Neural cell (in vitro differentiated cells): ENCODE measurements at regions not wholly inside any gene's neighbourhood (a gene's known extent, or its start where the extent isn't known, plus 50 kb on each side); places are given as distances from the start of the nearest gene placed in this dataset.

Source experiments
- H2AFZ ChIP-seq: fragments of 200-600, 300-800 bp; sonication (generic), shearing (Covaris generic); 2 replicates; pipeline ENCODE4 v1.6.0; 2014; ENCODE audit warnings: low read depth, mild to moderate bottlenecking, antibody characterized with exemption, low read length, moderate library complexity
- H3F3A ChIP-seq: fragments of 200-600 bp; shearing (Covaris generic); 2 replicates; pipeline ENCODE4 v1.6.1; 2016; ENCODE audit warnings: mild to moderate bottlenecking, moderate library complexity, mixed read lengths, antibody characterized with exemption, low read length; ENCODE audit not compliant: insufficient read depth, poor library complexity, severe bottlenecking
- H3K27ac ChIP-seq: fragments of 200-600, 300-800 bp; sonication (generic), shearing (Covaris generic); 2 replicates; pipeline ENCODE4 v1.5.1; 2014; ENCODE audit warnings: mild to moderate bottlenecking, low read length, moderate library complexity
- H3K27me3 ChIP-seq: fragments of 300-800, 200-600 bp; sonication (generic), shearing (Covaris generic); 2 replicates; pipeline ENCODE4 v1.6.0; 2014; ENCODE audit warnings: mild to moderate bottlenecking, low read depth, low read length, moderate library complexity; ENCODE audit not compliant: insufficient read depth
- H3K36me3 ChIP-seq: fragments of 300-800, 200-600 bp; sonication (generic), shearing (Covaris generic); 2 replicates; pipeline ENCODE4 v1.5.1; 2014; ENCODE audit warnings: mild to moderate bottlenecking, antibody characterized with exemption, low read length, moderate library complexity; ENCODE audit not compliant: insufficient read depth
- H3K4me2 ChIP-seq: fragments of 300-800, 200-600 bp; sonication (generic), shearing (Covaris generic); 2 replicates; pipeline ENCODE4 v1.6.0; 2014; ENCODE audit warnings: mild to moderate bottlenecking, low read length
- H3K4me3 ChIP-seq: fragments of 300-800, 200-600 bp; sonication (generic), shearing (Covaris generic); 2 replicates; pipeline ENCODE4 v1.5.1; 2014; ENCODE audit warnings: mild to moderate bottlenecking, low read length, moderate library complexity
- H3K79me2 ChIP-seq: fragments of 200-600 bp; shearing (Covaris generic); replicated peaks from 2 replicates; pipeline ENCODE4 v1.6.0; 2014; ENCODE audit warnings: mild to moderate bottlenecking, low read length, moderate library complexity; ENCODE audit not compliant: insufficient read depth
- H3K9ac ChIP-seq: fragments of 300-800, 200-600 bp; sonication (generic), shearing (Covaris generic); 2 replicates; pipeline ENCODE4 v1.6.1; 2016; ENCODE audit warnings: mild to moderate bottlenecking, low read length, mixed read lengths
- H3K9me2 ChIP-seq: fragments of 200-600 bp; shearing (Covaris generic); 2 replicates; pipeline ENCODE4 v1.6.1; 2016; ENCODE audit warnings: mild to moderate bottlenecking, low read length, mixed read lengths; ENCODE audit not compliant: insufficient read depth
- H3K9me3 ChIP-seq: fragments of 200-600, 300-800 bp; sonication (generic), shearing (Covaris generic); 2 replicates; pipeline ENCODE4 v1.6.1; 2016; ENCODE audit warnings: mild to moderate bottlenecking, mixed run types, low read length, moderate library complexity, mixed read lengths
- H4K20me1 ChIP-seq: fragments of 200-600 bp; shearing (Covaris generic); 2 replicates; pipeline ENCODE4 v1.6.1; 2016; ENCODE audit warnings: mild to moderate bottlenecking, mixed run types; ENCODE audit not compliant: insufficient read depth
- EP300 ChIP-seq: fragments of 450-650 bp; conservative IDR thresholded peaks from 2 replicates; pipeline ENCODE4 v1.6.1; 2014; ENCODE audit warnings: antibody characterized with exemption, mild to moderate bottlenecking, moderate library complexity; ENCODE audit not compliant: poor library complexity, severe bottlenecking
- EZH2 ChIP-seq: fragments of 200-600, 300-800 bp; shearing (Covaris generic), sonication (generic); IDR thresholded peaks from 2 replicates; pipeline ENCODE4 v1.6.1; 2014; ENCODE audit warnings: antibody characterized with exemption, low read length, borderline replicate concordance, mild to moderate bottlenecking; ENCODE audit not compliant: insufficient read depth, poor library complexity, severe bottlenecking
- MXI1 ChIP-seq: fragments of 450-650 bp; conservative IDR thresholded peaks from 2 replicates; pipeline ENCODE4 v1.6.1; 2014; ENCODE audit warnings: antibody characterized with exemption, mild to moderate bottlenecking; ENCODE audit not compliant: poor library complexity, severe bottlenecking
- POLR2AphosphoS5 ChIP-seq: IDR thresholded peaks from 2 replicates; pipeline ENCODE4 v1.6.1; 2012
- RAD21 ChIP-seq: fragments of 450-650 bp; conservative IDR thresholded peaks from 2 replicates; pipeline ENCODE4 v1.6.1; 2014; ENCODE audit warnings: antibody characterized with exemption, mild to moderate bottlenecking, moderate library complexity
- SMC3 ChIP-seq: fragments of 450-650 bp; conservative IDR thresholded peaks from 2 replicates; pipeline ENCODE4 v1.6.1; 2014; ENCODE audit warnings: antibody characterized with exemption, mild to moderate bottlenecking, moderate library complexity; ENCODE audit not compliant: poor library complexity
- TAF1 ChIP-seq: IDR thresholded peaks from 2 replicates; pipeline ENCODE4 v1.6.1; 2012; ENCODE audit warnings: low read depth
- TF ChIP-seq, protein P1 (sequence below): IDR thresholded peaks from 2 replicates; pipeline ENCODE4 v1.6.1; 2012; ENCODE audit warnings: borderline replicate concordance
- TF ChIP-seq, protein P2 (sequence below): fragments of 450-650 bp; IDR thresholded peaks from 2 replicates; pipeline ENCODE4 v1.5.1; 2014; ENCODE audit warnings: antibody characterized with exemption, mild to moderate bottlenecking, moderate library complexity; ENCODE audit not compliant: poor library complexity, severe bottlenecking

DNA sequence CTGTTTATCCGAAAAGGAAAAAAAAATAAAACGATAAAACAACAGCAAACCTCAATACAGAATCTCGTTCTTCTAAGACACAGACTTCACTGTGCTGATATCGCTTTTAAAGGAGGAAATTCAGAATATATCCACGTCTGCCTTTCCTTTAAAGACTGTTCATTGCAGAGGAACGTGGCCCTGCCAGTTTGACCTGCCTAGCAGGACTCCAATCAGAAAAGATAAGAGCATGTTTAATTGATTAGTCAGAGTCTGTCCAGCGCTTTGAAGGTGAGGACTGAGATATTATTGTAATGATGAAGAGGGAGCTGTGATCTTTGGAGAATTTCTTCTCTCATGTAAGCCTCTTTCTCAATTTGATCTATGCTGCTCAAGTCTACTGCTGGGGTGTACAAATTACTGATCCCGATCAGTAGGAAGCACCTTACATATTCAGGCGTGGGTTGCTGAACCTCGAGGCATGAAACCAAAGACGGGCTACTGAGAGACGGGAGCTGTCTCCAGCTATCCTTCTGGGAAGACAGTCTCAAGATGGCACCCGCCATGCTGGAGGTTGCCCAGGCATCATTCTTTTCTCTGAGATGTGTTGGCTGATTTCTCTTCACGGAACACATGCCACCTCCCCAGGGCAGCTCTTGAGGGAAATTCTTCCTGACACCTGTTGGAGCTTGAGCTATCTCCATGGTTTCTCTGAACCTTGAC, 146.1 kb downstream of the SHOX start:
- TF ChIP-seq, protein P1, sequence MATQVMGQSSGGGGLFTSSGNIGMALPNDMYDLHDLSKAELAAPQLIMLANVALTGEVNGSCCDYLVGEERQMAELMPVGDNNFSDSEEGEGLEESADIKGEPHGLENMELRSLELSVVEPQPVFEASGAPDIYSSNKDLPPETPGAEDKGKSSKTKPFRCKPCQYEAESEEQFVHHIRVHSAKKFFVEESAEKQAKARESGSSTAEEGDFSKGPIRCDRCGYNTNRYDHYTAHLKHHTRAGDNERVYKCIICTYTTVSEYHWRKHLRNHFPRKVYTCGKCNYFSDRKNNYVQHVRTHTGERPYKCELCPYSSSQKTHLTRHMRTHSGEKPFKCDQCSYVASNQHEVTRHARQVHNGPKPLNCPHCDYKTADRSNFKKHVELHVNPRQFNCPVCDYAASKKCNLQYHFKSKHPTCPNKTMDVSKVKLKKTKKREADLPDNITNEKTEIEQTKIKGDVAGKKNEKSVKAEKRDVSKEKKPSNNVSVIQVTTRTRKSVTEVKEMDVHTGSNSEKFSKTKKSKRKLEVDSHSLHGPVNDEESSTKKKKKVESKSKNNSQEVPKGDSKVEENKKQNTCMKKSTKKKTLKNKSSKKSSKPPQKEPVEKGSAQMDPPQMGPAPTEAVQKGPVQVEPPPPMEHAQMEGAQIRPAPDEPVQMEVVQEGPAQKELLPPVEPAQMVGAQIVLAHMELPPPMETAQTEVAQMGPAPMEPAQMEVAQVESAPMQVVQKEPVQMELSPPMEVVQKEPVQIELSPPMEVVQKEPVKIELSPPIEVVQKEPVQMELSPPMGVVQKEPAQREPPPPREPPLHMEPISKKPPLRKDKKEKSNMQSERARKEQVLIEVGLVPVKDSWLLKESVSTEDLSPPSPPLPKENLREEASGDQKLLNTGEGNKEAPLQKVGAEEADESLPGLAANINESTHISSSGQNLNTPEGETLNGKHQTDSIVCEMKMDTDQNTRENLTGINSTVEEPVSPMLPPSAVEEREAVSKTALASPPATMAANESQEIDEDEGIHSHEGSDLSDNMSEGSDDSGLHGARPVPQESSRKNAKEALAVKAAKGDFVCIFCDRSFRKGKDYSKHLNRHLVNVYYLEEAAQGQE: no peak
- TF ChIP-seq SMC3 (no peak), MXI1 (no peak), EZH2 (no peak), TAF1 (no peak), POLR2AphosphoS5 (no peak), EP300 (no peak), RAD21 (no peak)
- TF ChIP-seq, protein P2, sequence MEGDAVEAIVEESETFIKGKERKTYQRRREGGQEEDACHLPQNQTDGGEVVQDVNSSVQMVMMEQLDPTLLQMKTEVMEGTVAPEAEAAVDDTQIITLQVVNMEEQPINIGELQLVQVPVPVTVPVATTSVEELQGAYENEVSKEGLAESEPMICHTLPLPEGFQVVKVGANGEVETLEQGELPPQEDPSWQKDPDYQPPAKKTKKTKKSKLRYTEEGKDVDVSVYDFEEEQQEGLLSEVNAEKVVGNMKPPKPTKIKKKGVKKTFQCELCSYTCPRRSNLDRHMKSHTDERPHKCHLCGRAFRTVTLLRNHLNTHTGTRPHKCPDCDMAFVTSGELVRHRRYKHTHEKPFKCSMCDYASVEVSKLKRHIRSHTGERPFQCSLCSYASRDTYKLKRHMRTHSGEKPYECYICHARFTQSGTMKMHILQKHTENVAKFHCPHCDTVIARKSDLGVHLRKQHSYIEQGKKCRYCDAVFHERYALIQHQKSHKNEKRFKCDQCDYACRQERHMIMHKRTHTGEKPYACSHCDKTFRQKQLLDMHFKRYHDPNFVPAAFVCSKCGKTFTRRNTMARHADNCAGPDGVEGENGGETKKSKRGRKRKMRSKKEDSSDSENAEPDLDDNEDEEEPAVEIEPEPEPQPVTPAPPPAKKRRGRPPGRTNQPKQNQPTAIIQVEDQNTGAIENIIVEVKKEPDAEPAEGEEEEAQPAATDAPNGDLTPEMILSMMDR: no peak
- Histone ChIP-seq H3K27ac (no peak overlapping the region), H3K79me2 (no peaks in the 10 kb centered on the region), H3K27me3 (no peaks in the 10 kb centered on the region), H3K4me2 (no peak overlapping the region), H3K9ac (no peak overlapping the region), H3F3A (no peaks in the 10 kb centered on the region), H3K9me2 (no peaks in the 10 kb centered on the region), H3K9me3 (no peaks in the 10 kb centered on the region), H4K20me1 (no peaks in the 10 kb centered on the region), H3K4me3 (no peak overlapping the region), H3K36me3 (no peaks in the 10 kb centered on the region), H2AFZ (no peak overlapping the region)

DNA sequence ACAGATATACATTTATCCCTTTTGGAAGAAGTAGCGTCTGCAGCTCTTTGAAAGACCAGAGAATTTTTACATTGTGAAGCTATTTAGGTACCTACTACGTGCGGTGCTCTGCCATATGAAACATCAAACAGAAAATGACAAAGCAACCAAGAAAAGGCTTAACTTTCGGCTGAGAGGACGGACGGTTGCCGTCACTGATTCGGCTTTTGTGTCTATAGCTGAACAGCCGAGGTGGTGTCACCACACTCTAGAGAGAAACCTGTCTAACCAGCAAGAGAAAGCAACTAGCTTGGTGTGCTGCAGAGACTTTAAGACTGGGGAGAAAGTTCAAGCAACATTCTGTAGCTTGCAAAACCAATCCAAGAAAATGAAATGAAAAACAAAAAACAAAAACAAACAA, 145.5 kb downstream of the SHOX start:
- TF ChIP-seq, protein P2: no peak
- Histone ChIP-seq H2AFZ (no peak overlapping the region), H3K9ac (no peak overlapping the region), H3K27me3 (no peaks in the 10 kb centered on the region), H3K9me3 (no peaks in the 10 kb centered on the region), H3K9me2 (no peaks in the 10 kb centered on the region), H3K36me3 (no peaks in the 10 kb centered on the region), H4K20me1 (no peaks in the 10 kb centered on the region), H3K27ac (no peak overlapping the region), H3F3A (no peaks in the 10 kb centered on the region), H3K4me3 (no peak overlapping the region), H3K79me2 (no peaks in the 10 kb centered on the region), H3K4me2 (no peak overlapping the region)
